ENCODE measurements at regions not wholly inside any gene's neighbourhood (a gene's known extent, or its start where the extent isn't known, plus 50 kb on each side); places are given as distances from the start of the nearest gene placed in this dataset.

- Histone ChIP-seq H3F3A (replicated peaks; ENCODE audit: insufficient read depth) (no peaks in the 10 kb centered on the region), H3K4me1 (ENCODE audit: control insufficient read depth in 1 of 2, insufficient read depth in 2 of 2, low read depth in 1 of 2, low read length in 1 of 2) (no peaks in the 10 kb centered on the region; a peak in 1 of 4 replicates), H3K4me2 (no peak overlapping the region), H3K9me2 (no peaks in the 10 kb centered on the region), H3K79me2 (ENCODE audit: insufficient read depth) (no peaks in the 10 kb centered on the region), H3K9me3 (no peaks in the 10 kb centered on the region), H4K20me1 (ENCODE audit: insufficient read depth) (no peaks in the 10 kb centered on the region), H3K9ac (no peak overlapping the region), H3K27ac (ENCODE audit: low read depth in 2 of 2, low read length in 1 of 2) (no peak overlapping the region), H3K36me3 (replicated peaks in 1 of 2; ENCODE audit: control insufficient read depth in 1 of 2, insufficient read depth in 2 of 2, low read length in 1 of 2) (no peaks in the 10 kb centered on the region), H3K4me3 (ENCODE audit: low read depth in 2 of 2, low read length in 1 of 2) (no peak overlapping the region), H3K27me3 (ENCODE audit: insufficient read depth) (no peaks in the 10 kb centered on the region; the same call in 1 of the 2 replicates), H2AFZ (ENCODE audit: low read depth) (no peak overlapping the region)
- ChIA-PET CTCF (interaction anchor here (1.5 kb wide), 1 partner anchor 29 kb away, joined by 4 read pairs; no protein-coding TSS in a partner anchor), POLR2A (no interaction called here)
- DNase-seq = no peak
- TF ChIP-seq REST (IDR thresholded peaks at IDR 0.05; ENCODE audit: low read depth, low read length) (0 out of 2 replicates have a peak, but pooled peaks have one; percentile 11), JUND (IDR thresholded peaks at IDR 0.05) (no peak)
- 43% methylated on average over 5 of the region's 5 CpGs for WGBS (ENCODE audit: low lambda C conversion rate)
Observed at GRCh38 chr1:185426848-185427247, 109.8 kb upstream of the IVNS1ABP start.

- ChIA-PET POLR2A (no interaction called here), CTCF (interaction anchor here (1.0 to 1.6 kb wide), 2 partner anchors 17 to 171 kb away, joined by 3 to 4 read pairs; no protein-coding TSS in a partner anchor)
- Histone ChIP-seq H3K4me3 (ENCODE audit: low read depth in 2 of 2, low read length in 1 of 2) (no peak overlapping the region), H3K36me3 (replicated peaks in 1 of 2; ENCODE audit: control insufficient read depth in 1 of 2, insufficient read depth in 2 of 2, low read length in 1 of 2) (no peaks in the 10 kb centered on the region), H3F3A (replicated peaks; ENCODE audit: insufficient read depth) (no peaks in the 10 kb centered on the region), H3K79me2 (ENCODE audit: insufficient read depth) (no peaks in the 10 kb centered on the region), H3K9me2 (no peaks in the 10 kb centered on the region), H2AFZ (ENCODE audit: low read depth) (no peak overlapping the region), H3K9me3 (no peaks in the 10 kb centered on the region), H3K4me2 (no peak overlapping the region), H3K27me3 (ENCODE audit: insufficient read depth) (no peaks in the 10 kb centered on the region; the same call in 1 of the 2 replicates), H3K27ac (ENCODE audit: low read depth in 2 of 2, low read length in 1 of 2) (no peak overlapping the region), H3K4me1 (ENCODE audit: control insufficient read depth in 1 of 2, insufficient read depth in 2 of 2, low read depth in 1 of 2, low read length in 1 of 2) (no peaks in the 10 kb centered on the region; a peak in 1 of 4 replicates), H4K20me1 (ENCODE audit: insufficient read depth) (no peaks in the 10 kb centered on the region), H3K9ac (no peak overlapping the region)
- no peak for DNase-seq
- TF ChIP-seq POLR2AphosphoS5 (IDR thresholded peaks at IDR 0.05; ENCODE audit: low read depth, low read length) (no peak), TCF12 (IDR thresholded peaks at IDR 0.05) (no peak), RXRA (IDR thresholded peaks at IDR 0.05; ENCODE audit: borderline replicate concordance, low read depth) (no peak), EZH2phosphoT487 (IDR thresholded peaks at IDR 0.05; ENCODE audit: borderline replicate concordance, low read depth) (no peak), ELF1 (IDR thresholded peaks at IDR 0.05) (no peak), RFX5 (IDR thresholded peaks at IDR 0.05; ENCODE audit: low read length) (no peak), PBX3 (IDR thresholded peaks at IDR 0.05) (no peak), SMC3 (IDR thresholded peaks at IDR 0.05; ENCODE audit: low read depth, low read length) (no peak), TEAD4 (IDR thresholded peaks at IDR 0.05; ENCODE audit: borderline replicate concordance, insufficient read depth) (no peak), FOXJ3 (CRISPR knock-in tag; IDR thresholded peaks at IDR 0.05) (no peak), SIN3A (IDR thresholded peaks at IDR 0.05; ENCODE audit: borderline replicate concordance, low read depth, low read length) (no peak)
- WGBS (ENCODE audit: low lambda C conversion rate) = 26% methylated on average over 3 of the region's 3 CpGs
Observed at GRCh38 chr1:185425163-185425562, 108.1 kb upstream of the IVNS1ABP start.
